ENCODE measurements at regions not wholly inside any gene's neighbourhood (a gene's known extent, or its start where the extent isn't known, plus 50 kb on each side); places are given as distances from the start of the nearest gene placed in this dataset.

- no peak for TF ChIP-seq FOXP2 (optimal IDR thresholded peaks at IDR 0.05; ENCODE audit: borderline replicate concordance, extremely low read depth, extremely low read length, insufficient read depth)
- TF ChIP-seq SIN3A (IDR thresholded peaks at IDR 0.05; ENCODE audit: borderline replicate concordance, insufficient read depth, low read length) = no peak
- TF ChIP-seq, protein P1, sequence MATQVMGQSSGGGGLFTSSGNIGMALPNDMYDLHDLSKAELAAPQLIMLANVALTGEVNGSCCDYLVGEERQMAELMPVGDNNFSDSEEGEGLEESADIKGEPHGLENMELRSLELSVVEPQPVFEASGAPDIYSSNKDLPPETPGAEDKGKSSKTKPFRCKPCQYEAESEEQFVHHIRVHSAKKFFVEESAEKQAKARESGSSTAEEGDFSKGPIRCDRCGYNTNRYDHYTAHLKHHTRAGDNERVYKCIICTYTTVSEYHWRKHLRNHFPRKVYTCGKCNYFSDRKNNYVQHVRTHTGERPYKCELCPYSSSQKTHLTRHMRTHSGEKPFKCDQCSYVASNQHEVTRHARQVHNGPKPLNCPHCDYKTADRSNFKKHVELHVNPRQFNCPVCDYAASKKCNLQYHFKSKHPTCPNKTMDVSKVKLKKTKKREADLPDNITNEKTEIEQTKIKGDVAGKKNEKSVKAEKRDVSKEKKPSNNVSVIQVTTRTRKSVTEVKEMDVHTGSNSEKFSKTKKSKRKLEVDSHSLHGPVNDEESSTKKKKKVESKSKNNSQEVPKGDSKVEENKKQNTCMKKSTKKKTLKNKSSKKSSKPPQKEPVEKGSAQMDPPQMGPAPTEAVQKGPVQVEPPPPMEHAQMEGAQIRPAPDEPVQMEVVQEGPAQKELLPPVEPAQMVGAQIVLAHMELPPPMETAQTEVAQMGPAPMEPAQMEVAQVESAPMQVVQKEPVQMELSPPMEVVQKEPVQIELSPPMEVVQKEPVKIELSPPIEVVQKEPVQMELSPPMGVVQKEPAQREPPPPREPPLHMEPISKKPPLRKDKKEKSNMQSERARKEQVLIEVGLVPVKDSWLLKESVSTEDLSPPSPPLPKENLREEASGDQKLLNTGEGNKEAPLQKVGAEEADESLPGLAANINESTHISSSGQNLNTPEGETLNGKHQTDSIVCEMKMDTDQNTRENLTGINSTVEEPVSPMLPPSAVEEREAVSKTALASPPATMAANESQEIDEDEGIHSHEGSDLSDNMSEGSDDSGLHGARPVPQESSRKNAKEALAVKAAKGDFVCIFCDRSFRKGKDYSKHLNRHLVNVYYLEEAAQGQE (IDR thresholded peaks at IDR 0.05; ENCODE audit: insufficient read depth in 1 of 2, low read depth in 2 of 2, low read length in 2 of 2) = no peak
- TF ChIP-seq TAF1 (IDR thresholded peaks at IDR 0.05; ENCODE audit: borderline replicate concordance, insufficient read depth, low read length) = no peak
- TF ChIP-seq POLR2AphosphoS5 (IDR thresholded peaks at IDR 0.05; ENCODE audit: low read depth, low read length) = no peak
These were observed 229.5 kb upstream of the DPH6 start for GRCh38 chr15:35775471-35775870.

GRCh38 chr15:35777061-35777460 is 231.1 kb upstream of the DPH6 start:
- no peak for TF ChIP-seq TAF1 (IDR thresholded peaks at IDR 0.05; ENCODE audit: borderline replicate concordance, insufficient read depth, low read length)
- no peak for TF ChIP-seq FOXP2 (optimal IDR thresholded peaks at IDR 0.05; ENCODE audit: borderline replicate concordance, extremely low read depth, extremely low read length, insufficient read depth)
- no peak for TF ChIP-seq SIN3A (IDR thresholded peaks at IDR 0.05; ENCODE audit: borderline replicate concordance, insufficient read depth, low read length)
- no peak for TF ChIP-seq POLR2AphosphoS5 (IDR thresholded peaks at IDR 0.05; ENCODE audit: low read depth, low read length)
- TF ChIP-seq, protein P1 (IDR thresholded peaks at IDR 0.05; ENCODE audit: insufficient read depth in 1 of 2, low read depth in 2 of 2, low read length in 2 of 2) = no peak

DNA sequence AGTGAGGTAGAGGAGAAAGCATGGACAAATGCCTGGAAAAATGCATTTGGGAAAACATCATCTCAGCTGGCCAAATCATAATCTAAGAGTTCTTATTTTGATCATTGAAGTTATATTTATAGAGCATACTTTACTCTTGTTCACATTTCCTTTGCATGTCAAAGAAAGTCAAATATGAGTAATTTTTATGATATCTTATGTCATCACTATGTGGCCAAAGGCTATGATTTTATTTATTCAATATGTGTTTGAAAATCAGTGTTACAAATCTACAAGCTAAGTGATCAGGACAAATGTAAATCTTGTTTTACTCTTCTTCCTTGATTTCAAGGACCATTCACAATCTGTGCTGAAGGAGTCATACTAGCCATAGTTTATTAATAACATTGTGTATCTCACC is 237.2 kb upstream of the DPH6 start:
- TF ChIP-seq SIN3A (IDR thresholded peaks at IDR 0.05; ENCODE audit: borderline replicate concordance, insufficient read depth, low read length) = no peak
- no peak for TF ChIP-seq TAF1 (IDR thresholded peaks at IDR 0.05; ENCODE audit: borderline replicate concordance, insufficient read depth, low read length)
- no peak for TF ChIP-seq FOXP2 (optimal IDR thresholded peaks at IDR 0.05; ENCODE audit: borderline replicate concordance, extremely low read depth, extremely low read length, insufficient read depth)
- TF ChIP-seq, protein P1 (IDR thresholded peaks at IDR 0.05; ENCODE audit: insufficient read depth in 1 of 2, low read depth in 2 of 2, low read length in 2 of 2) = no peak
- no peak for TF ChIP-seq POLR2AphosphoS5 (IDR thresholded peaks at IDR 0.05; ENCODE audit: low read depth, low read length)

DNA sequence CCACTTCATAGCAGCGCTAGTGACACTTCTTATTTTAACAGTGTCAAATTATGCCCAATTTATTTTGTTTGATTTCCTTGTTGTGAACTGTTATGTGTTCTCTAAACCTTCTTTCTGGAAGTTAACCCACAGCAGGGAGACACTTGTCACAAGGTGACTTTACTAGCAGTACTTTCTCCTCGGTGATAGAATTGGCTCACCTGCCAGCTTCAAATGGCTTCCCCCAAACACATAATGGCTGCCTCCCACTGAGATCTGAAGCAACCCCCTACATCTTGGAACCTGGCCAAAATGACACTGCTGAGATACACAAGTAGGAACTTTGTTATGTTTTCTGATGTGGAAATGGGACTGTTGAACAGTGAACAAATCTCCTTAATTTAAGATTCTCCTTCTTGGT is 238.8 kb upstream of the DPH6 start:
- TF ChIP-seq, protein P1 (IDR thresholded peaks at IDR 0.05; ENCODE audit: insufficient read depth in 1 of 2, low read depth in 2 of 2, low read length in 2 of 2) = no peak
- no peak for TF ChIP-seq FOXP2 (optimal IDR thresholded peaks at IDR 0.05; ENCODE audit: borderline replicate concordance, extremely low read depth, extremely low read length, insufficient read depth)
- TF ChIP-seq SIN3A (IDR thresholded peaks at IDR 0.05; ENCODE audit: borderline replicate concordance, insufficient read depth, low read length) = no peak
- TF ChIP-seq POLR2AphosphoS5 (IDR thresholded peaks at IDR 0.05; ENCODE audit: low read depth, low read length) = no peak
- no peak for TF ChIP-seq TAF1 (IDR thresholded peaks at IDR 0.05; ENCODE audit: borderline replicate concordance, insufficient read depth, low read length)

- no peak for TF ChIP-seq FOXP2 (optimal IDR thresholded peaks at IDR 0.05; ENCODE audit: borderline replicate concordance, extremely low read depth, extremely low read length, insufficient read depth)
- no peak for TF ChIP-seq SIN3A (IDR thresholded peaks at IDR 0.05; ENCODE audit: borderline replicate concordance, insufficient read depth, low read length)
- TF ChIP-seq, protein P1 (IDR thresholded peaks at IDR 0.05; ENCODE audit: insufficient read depth in 1 of 2, low read depth in 2 of 2, low read length in 2 of 2) = no peak
- TF ChIP-seq TAF1 (IDR thresholded peaks at IDR 0.05; ENCODE audit: borderline replicate concordance, insufficient read depth, low read length) = no peak
These were observed 264.0 kb upstream of the DPH6 start for GRCh38 chr15:35810007-35810406.
